HuH-7 (cell line): ENCODE measurements at regions not wholly inside any gene's neighbourhood (a gene's known extent, or its start where the extent isn't known, plus 50 kb on each side); places are given as distances from the start of the nearest gene placed in this dataset.
A peak's percentile ranks its signal among the peaks of the same experiment; 100 is the strongest.
"Not testable (repeated sequence)": the region's sequence is repeated elsewhere in the genome, so short reads cannot be mapped to it uniquely, and the experiment has no call there.

ENCODE experiments used
- DNase-seq: peaks from one replicate; pipeline ENCODE4 v3.0.0; 2011; ENCODE audit warnings: low spot score

DNA sequence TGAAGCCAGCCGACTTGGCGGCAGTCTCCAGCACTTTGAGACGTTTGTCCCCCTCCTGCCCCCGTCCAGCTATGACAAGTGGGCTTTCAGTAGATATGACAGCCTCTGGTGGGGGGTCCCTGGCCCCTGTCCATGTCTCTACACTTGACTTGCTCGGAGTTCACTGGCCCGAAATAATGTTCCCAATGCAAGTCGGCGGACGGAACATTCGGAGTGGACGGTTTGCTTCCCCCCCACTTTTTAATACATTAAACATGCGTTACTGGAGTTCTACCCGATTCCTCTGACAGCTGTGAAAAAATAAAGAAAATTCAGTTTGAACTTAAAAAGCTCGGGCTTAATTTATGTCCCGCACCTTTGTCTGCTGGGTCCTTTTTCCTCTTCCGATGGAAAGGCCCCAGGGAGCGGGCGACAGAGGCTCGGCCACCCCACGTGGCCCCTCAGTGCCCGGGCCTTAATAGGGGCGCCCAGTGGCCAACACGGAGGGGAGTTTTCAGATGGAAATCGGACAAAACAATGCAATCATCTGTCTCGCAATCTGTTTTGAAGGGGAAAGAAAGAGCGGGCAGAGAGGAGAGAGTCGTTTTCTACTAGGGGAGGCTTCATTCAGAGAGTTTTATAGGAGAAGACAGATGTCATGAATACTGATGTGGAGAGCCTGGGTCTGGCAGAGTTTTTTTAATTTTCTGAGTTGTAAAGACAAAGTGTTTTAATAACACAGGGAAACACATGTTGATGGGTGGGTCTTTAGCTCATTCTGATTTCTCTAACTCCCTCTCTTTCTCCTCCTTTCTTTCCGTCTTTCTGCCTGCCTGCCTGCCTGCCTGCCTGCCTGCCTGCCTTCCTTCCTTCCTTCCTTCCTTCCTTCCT, 50.2 kb downstream of the SMIM38 start:
- DNase-seq, result no peak

DNA sequence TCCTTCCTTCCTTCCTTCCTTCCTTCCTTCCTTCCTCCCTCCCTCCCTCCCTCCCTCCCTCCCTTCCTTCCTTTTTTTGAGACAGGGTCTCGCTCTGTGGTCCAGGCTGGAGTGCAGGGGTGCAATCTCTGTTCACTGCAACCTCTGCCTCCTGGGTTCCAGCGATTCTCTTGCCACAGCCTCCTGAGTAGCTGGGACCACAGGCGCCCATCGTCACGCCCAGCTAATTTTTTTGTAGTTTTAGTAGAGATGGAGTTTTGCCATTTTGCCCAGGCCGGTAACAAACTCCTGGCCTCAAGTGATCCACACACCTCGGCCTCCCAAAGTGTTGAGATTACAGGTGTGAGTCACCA, 50.9 kb downstream of the SMIM38 start:
- DNase-seq, result not testable (repeated sequence)

DNA sequence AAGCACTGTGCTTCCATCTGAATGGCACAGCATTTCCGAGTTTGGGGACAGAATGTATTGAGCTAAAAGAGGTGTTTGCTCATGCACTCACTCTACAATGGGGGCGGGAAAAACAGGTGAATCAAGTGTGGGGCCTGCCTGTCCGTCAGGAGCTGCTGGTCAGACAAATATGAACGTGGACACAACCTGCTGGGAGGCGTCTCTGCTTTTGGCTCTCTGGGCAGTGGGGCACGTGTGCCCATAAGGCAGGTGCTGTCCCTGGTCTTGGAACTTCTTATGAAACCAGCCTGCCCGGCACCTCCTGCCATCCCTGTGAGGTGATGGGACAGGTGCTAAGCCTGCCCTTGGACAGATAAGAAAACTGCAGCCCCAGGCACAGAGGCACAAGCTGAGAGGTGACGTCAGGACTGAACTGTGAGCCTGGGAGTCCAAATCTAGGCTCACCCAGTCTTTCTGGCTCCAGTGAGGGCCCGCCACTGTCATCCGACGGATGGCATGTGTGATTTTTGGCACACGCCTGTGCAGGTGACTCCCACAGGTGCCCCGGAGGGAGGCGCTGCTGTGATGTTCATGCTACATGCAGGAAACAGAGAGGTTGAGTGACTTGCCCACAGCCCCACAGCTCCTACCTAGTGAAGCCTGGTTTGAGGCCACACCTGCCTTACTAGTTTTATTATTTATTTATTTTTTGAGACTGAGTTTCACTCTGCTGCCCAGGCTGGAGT, 51.6 kb downstream of the SMIM38 start:
- no peak for DNase-seq

DNA sequence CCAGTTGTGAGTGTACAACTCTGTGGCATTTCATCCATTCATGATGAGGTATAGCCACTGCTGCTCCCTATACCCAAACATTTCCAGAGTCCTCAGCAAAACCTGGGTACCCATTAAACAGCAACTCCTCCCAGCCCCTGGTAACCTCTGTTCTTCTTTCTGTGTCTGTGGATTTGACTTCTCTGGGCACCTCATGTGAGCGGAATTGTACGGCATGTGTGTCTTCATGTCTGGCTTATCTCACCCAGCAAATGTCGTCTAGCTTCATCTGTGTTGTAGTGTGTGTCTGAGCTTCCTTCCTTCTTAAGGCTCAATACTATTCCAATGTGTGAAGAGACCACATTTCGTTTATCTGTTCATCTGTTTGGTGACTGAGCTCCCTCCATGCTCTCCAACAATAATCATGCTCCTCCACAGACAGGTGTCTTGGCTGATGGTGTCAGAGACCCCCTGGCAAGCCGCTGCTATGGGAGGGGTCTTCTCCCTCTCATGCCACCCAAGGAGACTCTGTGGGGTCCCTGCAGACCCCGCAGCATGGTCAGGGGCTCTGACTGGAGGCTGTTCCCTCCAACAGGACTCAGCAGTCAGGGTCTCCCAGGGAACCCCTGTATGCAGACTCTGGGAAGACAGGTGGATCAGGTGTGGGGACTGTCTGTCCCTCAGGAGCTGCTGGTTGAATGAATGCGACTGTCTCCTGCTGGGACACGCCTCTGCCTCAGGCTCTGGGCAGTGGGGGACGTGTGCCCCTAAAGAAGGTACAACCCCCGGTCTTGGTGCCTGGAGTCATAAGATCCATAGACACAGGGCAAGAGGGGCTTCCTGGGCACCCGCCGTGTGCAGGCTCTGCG, 52.7 kb downstream of the SMIM38 start:
- no peak for DNase-seq

DNA sequence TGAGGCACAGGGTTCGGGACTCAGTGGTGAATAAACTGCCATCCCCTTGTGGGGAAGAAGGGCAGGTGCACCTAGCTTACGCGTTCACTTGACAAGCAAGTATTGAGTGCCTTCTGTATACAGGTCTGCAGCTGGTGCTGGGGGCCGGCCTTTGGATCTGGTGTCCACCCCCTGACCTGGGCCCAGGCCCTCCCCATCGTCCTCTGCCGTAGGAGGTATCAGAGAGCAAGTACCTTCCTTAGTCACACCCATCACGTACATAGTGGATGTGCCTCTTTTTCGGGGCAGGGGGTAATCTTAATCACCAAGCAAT, 53.3 kb downstream of the SMIM38 start:
- DNase-seq, result no peak

DNA sequence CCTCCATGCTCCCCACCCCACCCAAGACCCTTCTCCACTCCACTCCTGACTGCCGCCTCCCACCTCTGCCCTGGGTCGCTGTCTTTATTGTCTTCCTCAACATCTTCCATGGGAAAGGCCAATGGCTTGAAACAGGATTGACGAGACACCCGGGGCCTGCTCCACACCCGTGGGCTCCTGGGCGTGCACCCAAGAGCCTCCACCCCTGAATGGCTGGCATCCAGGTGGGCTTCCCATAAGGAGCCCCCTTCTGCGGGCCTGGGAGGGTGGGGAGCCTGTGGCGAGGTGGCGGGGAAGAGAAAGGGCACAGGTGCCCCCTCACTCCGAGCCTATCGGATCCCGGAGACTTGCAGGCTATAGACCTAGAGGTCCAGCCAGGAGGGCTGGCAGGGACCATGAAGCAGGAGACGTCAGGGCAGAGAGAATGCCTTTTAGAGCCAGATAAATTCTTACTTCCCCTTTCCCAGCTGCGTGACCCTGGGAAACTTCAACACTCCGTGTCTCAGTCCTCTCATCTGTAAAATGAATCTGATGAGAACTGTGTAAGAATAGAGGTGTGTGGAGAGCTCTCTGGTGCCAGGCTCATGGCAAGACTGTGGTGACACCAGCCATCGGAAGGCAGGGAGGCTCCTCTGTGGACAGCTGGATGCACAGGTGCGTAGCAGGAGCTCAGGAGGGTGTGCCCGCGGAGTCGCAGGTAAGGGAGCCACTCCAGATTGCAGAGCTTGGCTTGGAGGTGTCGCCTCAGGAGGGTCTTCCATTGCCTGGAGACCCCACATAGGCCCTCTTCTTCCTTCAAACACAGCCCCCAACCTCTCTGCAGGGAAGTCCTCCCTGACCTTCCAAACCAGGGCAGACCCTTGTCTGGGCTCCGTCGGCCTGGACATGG, 53.9 kb downstream of the SMIM38 start:
- no peak for DNase-seq

DNA sequence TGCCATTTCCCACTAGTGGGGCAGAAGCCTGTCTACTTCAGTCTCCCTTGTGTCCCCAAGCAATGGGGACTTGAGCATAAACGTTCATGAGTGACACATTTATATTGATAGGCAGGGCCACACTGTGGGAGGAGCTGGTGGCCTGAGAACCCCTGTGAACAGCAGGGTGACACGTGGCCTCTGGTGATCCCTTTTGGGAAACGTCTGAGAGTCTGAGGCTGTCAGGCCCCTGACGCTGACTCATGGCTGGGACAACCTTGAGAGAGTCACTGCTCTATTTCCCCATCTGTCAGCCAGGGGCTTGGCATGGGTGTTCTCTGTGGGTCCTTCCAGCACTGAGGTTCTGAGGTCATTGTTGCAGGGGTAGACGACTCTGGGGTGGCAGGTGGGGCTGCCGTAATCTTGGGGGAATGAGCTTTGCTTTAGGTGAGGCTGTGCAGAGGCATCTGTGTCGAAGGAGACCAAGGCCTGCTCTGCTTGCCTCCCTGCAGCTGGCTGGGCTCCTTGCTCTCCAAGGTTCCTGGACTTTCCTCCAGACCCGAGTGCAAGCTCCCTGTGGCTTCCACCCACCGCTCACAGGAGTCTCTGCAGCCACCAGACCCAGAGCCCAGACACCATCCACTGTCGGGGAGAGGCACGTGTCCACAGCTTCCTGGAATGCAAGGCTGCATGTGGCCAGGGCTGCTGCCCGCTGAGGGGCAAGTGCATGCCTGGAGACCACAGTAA, 54.7 kb downstream of the SMIM38 start:
- no peak for DNase-seq

DNA sequence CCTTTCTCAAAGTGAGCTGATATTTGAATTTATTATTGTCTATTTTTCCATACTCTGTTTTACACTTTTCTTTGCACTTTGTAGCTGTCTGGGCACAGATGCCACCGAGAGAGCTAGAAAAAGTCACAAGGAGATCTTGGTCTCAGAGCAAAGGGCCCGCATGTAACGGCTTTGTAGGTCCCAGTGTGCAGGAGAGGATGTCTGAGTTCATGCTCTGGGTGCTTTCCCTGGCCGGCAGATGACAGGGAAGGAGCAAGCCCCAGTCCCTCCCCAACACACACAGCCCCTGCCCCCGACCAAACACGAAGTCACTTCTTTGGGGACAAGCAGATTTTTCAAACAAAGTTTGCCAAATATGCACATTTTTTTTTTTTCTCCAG, 55.8 kb downstream of the SMIM38 start:
- no peak for DNase-seq

DNA sequence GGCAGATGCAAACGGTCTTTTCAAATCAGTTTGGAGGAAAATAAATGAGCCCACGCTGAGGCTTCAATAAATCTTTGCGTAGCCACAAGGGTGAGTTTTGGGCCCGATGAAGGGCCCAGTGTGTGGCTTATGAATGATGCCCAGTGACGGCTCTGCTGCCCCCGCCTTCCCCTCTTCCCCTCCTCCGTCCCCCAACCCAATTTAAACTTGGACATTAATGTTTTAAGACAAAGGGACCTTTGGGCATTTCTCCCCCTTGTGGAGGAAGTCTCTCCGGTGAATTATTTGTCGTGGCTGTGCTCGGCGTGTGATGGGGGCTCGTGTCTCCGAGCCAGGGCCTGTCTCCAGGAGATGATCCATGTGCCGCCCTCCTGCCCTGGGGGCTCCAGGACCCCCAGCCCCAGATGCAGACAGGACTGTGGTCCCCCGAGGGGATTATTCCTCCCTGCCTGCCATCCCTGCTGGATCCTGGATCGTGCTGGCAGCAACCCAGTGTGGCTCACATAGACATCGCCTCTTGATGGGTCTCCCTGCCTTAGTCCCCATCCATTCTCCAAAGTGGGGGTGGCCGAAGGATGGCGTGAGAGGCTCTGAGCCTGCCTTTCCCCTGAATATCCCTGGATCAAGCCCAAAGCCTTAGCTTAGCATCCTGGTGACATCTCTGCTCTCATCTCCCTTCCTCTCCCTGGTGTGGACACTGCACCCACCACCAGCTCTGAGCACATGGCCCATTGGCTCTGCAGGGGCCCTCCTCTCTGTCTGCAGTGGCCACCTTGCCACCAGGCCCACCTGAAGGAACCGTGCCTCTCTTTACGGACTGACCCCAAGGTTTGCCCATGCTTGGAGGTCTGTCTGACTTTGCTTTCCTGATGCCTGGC, 56.4 kb downstream of the SMIM38 start:
- peak; percentile 80 for DNase-seq

DNA sequence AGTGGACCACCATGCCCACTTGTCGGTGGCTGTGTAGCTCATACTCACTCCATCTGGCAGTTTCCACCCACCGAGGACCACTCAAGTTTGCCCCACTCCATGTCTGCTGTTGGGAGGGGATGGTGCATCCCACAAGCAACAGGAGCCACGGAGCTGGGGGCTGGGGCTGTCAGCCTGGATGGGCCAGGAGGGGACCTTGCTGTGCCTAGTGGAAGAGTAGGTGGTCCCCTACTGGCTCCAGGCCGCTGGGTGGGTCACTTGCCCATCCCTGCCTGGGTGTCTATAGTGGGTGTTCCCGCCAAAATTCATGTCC, 57.0 kb downstream of the SMIM38 start:
- no peak for DNase-seq

DNA sequence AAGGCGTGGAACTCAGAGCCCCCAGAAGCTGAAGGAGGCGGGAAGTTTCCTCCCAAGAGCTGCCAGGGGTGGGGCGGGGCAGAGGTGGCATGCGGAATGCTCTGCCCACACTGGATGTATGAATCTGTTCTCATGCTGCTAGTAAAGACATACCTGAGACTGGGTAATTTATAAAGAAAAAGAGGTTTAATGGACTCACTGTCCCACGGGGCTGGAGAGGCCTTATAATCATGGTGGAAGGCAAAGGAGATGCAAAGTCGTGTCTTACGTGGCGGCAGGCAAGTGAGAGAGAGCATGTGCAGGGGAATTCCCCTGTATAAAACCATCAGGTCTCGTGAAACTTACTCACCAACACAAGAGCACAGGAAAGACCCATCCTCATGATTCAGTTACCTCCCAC, 57.6 kb downstream of the SMIM38 start:
- DNase-seq, result no peak

DNA sequence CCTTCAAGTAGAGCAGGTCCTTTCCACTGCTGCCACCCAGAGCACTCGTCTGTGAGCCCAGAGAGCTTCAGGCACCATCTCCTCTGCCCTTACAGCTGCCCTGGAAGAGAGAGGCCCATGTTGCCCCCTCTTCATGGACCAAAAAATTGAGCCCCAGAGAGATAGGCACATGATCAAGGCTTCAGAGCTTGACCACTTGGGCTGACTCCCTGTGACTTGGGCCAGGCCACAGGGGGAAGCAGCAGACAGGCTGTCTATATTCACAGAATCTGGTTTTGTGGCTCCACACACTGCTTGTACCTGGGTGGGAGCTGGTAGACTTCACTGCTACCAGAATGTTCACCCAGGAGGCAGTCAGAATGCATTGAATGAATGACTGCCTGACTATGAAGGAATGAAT, 58.2 kb downstream of the SMIM38 start:
- no peak for DNase-seq

DNA sequence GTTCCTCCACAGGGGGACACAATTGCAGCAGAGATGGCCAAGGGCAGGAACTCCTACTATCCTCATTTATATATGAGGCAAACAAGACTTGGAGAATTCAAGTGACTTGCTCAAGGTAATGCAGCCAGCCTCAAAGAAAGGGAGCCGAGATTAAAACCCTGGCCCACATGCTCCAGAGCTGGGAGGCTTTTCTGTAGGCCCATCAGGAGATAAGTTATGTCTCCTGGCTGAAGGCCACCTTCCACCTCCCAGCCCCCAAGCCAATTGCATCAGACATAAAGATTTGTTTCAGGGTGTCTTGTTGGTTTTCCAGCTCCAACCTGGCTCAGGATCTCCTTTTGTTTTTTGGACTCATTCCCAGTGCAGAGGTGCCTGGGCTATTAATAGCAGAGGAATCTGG, 59.5 kb downstream of the SMIM38 start:
- no peak for DNase-seq

DNA sequence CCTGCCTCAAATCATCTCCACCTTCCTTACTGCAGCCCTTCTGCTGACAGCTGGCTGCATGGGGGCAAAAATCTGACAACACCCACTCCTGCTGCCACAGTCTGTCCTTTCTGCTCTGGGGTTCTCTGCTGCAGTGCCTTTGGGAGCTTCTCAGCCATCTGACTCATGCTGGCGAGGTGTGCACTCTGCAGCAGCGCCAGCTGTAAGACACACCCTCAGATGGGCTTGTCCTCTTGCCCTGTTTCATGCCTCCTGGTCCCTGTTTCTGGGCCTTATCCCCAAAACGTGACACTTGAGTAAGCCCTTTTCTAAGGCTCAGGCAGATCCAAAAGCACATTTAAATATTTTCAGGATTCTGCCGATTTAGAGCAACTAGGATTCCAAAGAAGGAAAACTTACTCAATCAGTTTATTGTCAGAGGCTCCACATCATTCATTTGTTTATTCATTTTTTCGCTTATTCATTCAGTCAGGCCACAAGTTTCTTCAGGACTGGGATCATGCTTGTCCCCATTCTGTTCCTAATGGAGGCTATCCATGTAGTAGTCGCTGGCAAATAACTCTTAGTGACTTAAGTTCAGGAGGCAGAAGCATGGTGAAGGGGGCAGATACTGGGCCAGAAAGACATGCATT, 60.2 kb downstream of the SMIM38 start:
- DNase-seq, result no peak

DNA sequence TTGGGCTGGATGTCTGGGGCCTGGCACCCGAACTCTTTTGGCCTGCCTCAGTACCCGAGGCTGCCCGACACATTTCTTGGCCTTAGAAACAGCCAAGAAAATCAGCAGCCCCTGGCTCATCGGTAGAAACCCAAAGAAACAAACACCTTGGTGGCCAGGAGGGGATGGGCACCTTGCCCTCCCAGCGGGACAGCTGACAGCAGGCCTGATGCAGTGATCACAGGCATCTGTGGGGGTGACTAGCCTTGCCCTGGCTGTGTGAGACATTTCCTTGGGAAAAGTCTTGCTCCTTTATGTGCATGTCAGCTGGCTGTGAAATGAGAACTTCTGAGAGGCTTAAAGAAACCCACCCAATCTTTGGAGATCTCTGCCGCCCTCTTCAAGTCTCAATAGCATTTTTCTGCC, 60.9 kb downstream of the SMIM38 start:
- DNase-seq, result no peak

DNA sequence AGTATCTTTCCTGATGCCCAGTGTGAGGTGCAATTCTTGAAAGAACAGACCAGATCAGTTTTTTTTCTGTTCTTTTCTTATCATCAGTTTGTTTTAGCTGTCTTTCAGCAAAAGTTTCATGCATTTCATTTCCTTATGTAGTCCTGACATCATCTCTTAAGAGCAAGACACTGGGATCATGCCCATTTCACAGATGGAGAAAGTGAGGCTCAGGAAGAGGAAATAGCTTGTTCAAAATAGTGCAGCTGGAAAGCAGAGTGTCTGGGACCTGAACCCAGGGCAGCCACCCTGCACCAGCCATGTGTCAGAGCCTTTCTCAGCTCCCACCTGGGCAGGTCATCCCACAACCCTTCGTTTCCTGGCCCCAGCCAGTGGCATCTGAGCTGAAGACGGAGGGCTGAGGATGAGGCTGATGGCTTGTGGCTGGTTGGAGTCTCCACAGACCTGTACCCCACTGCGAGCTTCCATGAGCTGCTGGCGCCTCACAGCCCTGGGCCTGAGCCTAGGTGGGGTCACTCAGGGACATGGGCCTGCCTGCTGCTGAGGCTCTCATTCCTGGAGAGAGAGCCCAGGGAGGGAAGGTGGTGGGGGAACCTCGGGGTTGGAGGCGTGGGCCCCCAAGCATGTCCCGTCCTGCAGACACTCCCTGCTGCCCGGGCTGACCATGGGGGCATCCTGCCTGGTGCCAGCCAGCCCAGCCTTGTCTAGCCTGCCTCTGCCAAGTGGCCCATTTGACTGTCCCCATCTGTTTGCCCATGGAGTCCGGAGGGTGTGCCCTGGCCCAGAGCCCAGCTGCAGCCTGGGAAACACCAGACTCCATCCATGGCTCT, 61.8 kb downstream of the SMIM38 start:
- no peak for DNase-seq

DNA sequence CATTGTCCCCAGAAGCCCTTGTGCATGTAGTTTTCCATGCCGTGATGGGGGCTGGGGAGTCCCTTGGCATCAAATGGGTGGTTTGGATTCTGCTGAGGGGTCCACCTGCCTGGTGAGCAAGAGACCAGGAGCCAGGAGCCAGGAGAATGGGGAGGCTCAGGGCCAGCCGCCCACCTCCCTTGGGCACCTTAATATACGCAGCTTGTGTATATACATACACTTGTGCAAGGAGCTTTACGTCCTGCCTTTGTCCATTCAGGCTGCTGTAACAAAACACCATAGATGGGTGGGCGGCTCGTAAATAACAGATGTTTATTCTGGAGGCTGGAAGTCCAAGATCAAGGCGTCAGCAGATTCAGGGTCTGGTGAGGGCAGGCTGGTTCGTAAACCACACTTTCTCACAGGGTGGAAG, 62.5 kb downstream of the SMIM38 start:
- DNase-seq, result no peak

DNA sequence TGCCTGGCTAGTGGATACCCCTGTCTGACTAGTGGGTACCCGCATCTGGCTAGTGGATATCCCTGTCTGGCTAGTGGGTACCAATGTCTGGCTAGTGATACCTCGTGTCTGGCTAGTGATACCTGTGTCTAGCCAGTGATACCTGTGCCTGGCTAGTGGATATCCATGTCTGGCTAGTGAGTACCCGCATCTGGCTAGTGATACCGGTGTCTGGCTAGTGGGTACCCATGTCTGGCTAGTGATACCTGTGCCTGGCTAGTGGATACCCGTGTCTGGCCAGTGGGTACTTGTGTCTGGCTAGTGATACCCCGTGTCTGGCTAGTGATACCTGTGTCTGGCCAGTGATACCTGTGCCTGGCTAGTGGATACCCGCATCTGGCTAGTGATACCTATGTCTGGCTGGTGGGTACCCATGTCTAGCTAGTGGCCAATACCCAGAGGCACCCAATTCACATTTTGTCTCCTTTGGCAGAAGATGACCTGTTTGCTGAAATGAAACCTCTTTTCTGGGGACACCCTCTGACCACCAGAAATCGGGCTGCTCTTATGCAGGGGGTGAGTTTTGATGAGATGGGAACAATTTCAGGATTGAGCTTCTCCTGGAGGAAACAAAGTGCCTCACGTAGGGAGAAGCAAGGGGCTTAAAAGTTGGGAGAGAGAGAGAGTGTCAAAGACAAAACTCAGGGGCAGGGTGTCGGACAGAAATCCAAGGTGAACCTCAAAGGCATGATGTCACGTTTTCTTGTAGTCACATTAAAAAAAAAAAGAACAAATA, 63.4 kb downstream of the SMIM38 start:
- DNase-seq, result no peak
